Suprapubic skin (tissue), 4 donors: ENCODE measurements at regions not wholly inside any gene's neighbourhood (a gene's known extent, or its start where the extent isn't known, plus 50 kb on each side); places are given as distances from the start of the nearest gene placed in this dataset.

ENCODE experiments used
- EP300 ChIP-seq: sonication (generic); formaldehyde crosslinking; IDR thresholded peaks from one replicate; pipeline ENCODE4 v1.6.1; 2017; ENCODE audit warnings: antibody characterized with exemption
- POLR2A ChIP-seq, 2 donors: fragments of 450-650 bp; IDR thresholded peaks; one replicate each; pipeline ENCODE4 v1.6.1; 2017; ENCODE audit warnings: antibody characterized with exemption in 2 of 2, mild to moderate bottlenecking in 2 of 2, moderate library complexity in 2 of 2
- POLR2AphosphoS5 ChIP-seq, 3 donors: sonication (generic); formaldehyde crosslinking; IDR thresholded peaks; one replicate each; pipeline ENCODE4 v1.6.1; 2017; ENCODE audit warnings: antibody characterized with exemption in 3 of 3
- TF ChIP-seq, protein P1 (sequence below), 2 donors: fragments of 200-600 bp in 1 of 2; fragments of 450-650 bp in 1 of 2; sonication (generic) in 1 of 2; IDR thresholded peaks; one replicate each; pipeline ENCODE4 v1.5.1; 2016 to 2019; ENCODE audit warnings: antibody characterized with exemption in 2 of 2, mild to moderate bottlenecking in 1 of 2, moderate library complexity in 1 of 2

DNA sequence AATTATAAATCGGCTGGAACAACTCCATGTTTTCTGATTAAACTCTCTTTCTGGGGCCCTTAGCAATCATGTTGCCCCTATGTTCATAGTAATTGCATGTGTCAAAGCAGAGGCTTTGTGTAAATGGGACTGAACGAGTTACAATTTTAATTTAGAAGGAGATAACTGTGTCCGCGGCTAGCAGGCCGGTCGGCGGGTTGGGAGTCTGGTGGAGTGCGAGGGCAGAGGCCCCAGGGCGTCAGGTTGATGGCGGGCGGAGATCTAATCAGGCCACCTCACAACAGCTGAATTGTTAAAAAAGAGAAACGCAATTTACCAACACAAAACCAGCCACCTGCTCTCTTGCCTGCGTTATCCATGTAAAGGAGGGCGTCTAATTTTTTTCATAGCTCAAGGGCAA is 134.9 kb upstream of the LPCAT1 start:
- TF ChIP-seq, protein P1, sequence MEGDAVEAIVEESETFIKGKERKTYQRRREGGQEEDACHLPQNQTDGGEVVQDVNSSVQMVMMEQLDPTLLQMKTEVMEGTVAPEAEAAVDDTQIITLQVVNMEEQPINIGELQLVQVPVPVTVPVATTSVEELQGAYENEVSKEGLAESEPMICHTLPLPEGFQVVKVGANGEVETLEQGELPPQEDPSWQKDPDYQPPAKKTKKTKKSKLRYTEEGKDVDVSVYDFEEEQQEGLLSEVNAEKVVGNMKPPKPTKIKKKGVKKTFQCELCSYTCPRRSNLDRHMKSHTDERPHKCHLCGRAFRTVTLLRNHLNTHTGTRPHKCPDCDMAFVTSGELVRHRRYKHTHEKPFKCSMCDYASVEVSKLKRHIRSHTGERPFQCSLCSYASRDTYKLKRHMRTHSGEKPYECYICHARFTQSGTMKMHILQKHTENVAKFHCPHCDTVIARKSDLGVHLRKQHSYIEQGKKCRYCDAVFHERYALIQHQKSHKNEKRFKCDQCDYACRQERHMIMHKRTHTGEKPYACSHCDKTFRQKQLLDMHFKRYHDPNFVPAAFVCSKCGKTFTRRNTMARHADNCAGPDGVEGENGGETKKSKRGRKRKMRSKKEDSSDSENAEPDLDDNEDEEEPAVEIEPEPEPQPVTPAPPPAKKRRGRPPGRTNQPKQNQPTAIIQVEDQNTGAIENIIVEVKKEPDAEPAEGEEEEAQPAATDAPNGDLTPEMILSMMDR (IDR thresholded peaks at IDR 0.05): no peak
- TF ChIP-seq POLR2A (IDR thresholded peaks at IDR 0.05): no peak
- no peak for TF ChIP-seq EP300
- no peak for TF ChIP-seq POLR2AphosphoS5 (IDR thresholded peaks at IDR 0.05)
